ENCODE measurements at regions not wholly inside any gene's neighbourhood (a gene's known extent, or its start where the extent isn't known, plus 50 kb on each side); places are given as distances from the start of the nearest gene placed in this dataset.

GRCh38 chr13:33560726-33561125 lies 257.2 kb upstream of the RFC3 start:
- TF ChIP-seq, protein P1, sequence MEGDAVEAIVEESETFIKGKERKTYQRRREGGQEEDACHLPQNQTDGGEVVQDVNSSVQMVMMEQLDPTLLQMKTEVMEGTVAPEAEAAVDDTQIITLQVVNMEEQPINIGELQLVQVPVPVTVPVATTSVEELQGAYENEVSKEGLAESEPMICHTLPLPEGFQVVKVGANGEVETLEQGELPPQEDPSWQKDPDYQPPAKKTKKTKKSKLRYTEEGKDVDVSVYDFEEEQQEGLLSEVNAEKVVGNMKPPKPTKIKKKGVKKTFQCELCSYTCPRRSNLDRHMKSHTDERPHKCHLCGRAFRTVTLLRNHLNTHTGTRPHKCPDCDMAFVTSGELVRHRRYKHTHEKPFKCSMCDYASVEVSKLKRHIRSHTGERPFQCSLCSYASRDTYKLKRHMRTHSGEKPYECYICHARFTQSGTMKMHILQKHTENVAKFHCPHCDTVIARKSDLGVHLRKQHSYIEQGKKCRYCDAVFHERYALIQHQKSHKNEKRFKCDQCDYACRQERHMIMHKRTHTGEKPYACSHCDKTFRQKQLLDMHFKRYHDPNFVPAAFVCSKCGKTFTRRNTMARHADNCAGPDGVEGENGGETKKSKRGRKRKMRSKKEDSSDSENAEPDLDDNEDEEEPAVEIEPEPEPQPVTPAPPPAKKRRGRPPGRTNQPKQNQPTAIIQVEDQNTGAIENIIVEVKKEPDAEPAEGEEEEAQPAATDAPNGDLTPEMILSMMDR (IDR thresholded peaks at IDR 0.05 in 2 of 3, conservative IDR thresholded peaks at IDR 0.05 in 1 of 3; ENCODE audit: control insufficient read depth in 2 of 3, extremely low read depth in 1 of 3, insufficient read depth in 1 of 3, low read depth in 3 of 3, low read length in 3 of 3) = no peak
- no peak for TF ChIP-seq E2F8 (IDR thresholded peaks at IDR 0.05; ENCODE audit: low read depth, partially characterized antibody)
- TF ChIP-seq SIN3A (IDR thresholded peaks at IDR 0.05; ENCODE audit: low read depth, low read length) = no peak
- no peak for TF ChIP-seq MYC (IDR thresholded peaks at IDR 0.05; ENCODE audit: insufficient read depth, insufficient read length, insufficient replicate concordance, low read length, severe bottlenecking)
- TF ChIP-seq SP1 (IDR thresholded peaks at IDR 0.05; ENCODE audit: low read depth, low read length) = no peak
- TF ChIP-seq, protein P2, sequence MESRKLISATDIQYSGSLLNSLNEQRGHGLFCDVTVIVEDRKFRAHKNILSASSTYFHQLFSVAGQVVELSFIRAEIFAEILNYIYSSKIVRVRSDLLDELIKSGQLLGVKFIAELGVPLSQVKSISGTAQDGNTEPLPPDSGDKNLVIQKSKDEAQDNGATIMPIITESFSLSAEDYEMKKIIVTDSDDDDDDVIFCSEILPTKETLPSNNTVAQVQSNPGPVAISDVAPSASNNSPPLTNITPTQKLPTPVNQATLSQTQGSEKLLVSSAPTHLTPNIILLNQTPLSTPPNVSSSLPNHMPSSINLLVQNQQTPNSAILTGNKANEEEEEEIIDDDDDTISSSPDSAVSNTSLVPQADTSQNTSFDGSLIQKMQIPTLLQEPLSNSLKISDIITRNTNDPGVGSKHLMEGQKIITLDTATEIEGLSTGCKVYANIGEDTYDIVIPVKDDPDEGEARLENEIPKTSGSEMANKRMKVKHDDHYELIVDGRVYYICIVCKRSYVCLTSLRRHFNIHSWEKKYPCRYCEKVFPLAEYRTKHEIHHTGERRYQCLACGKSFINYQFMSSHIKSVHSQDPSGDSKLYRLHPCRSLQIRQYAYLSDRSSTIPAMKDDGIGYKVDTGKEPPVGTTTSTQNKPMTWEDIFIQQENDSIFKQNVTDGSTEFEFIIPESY (IDR thresholded peaks at IDR 0.05) = no peak
- TF ChIP-seq RBBP5 (conservative IDR thresholded peaks at IDR 0.05) = no peak
- no peak for TF ChIP-seq TCF12 (IDR thresholded peaks at IDR 0.05; ENCODE audit: low read depth, low read length)
- TF ChIP-seq GABPA (IDR thresholded peaks at IDR 0.05; ENCODE audit: low read depth) = no peak
- no peak for TF ChIP-seq PAX5 (IDR thresholded peaks at IDR 0.05; ENCODE audit: borderline replicate concordance, low read depth, low read length)

All from GM12878 (cell line).